ENCODE measurements at regions not wholly inside any gene's neighbourhood (a gene's known extent, or its start where the extent isn't known, plus 50 kb on each side); places are given as distances from the start of the nearest gene placed in this dataset.
"Not testable (repeated sequence)": the region's sequence is repeated elsewhere in the genome, so short reads cannot be mapped to it uniquely, and the experiment has no call there.

- not testable (repeated sequence) for DNase-seq
These were observed 264.6 kb upstream of the ETAA1 start for GRCh38 chr2:67132441-67132940.

- DNase-seq, result no peak
These were observed 261.9 kb upstream of the ETAA1 start for GRCh38 chr2:67135208-67135607.

- DNase-seq, result peak; percentile 21
These were observed 259.4 kb upstream of the ETAA1 start for GRCh38 chr2:67137699-67138098.

- no peak for DNase-seq
These were observed 255.1 kb upstream of the ETAA1 start for GRCh38 chr2:67142071-67142470.

GRCh38 chr2:67142741-67143140, 254.4 kb upstream of the ETAA1 start:
- no peak for DNase-seq

- DNase-seq, result peak; percentile 18
These were observed 251.3 kb upstream of the ETAA1 start for GRCh38 chr2:67145851-67146250.

- peak; percentile 15 for DNase-seq
These were observed 240.3 kb upstream of the ETAA1 start for GRCh38 chr2:67156796-67157195.

- DNase-seq, result no peak
These were observed 238.4 kb upstream of the ETAA1 start for GRCh38 chr2:67158718-67159117.

GRCh38 chr2:67159929-67160328, 237.2 kb upstream of the ETAA1 start:
- DNase-seq, result no peak

- DNase-seq, result peak; percentile 60
These were observed 232.2 kb upstream of the ETAA1 start for GRCh38 chr2:67164771-67165522.

GRCh38 chr2:67165523-67165990, 231.6 kb upstream of the ETAA1 start:
- no peak for DNase-seq

- DNase-seq, result not testable (repeated sequence)
These were observed 230.6 kb upstream of the ETAA1 start for GRCh38 chr2:67166511-67166910.

- peak; percentile 9 for DNase-seq
These were observed 227.6 kb upstream of the ETAA1 start for GRCh38 chr2:67169417-67170140.

GRCh38 chr2:67179526-67179925, 217.6 kb upstream of the ETAA1 start:
- DNase-seq, result no peak

GRCh38 chr2:67180841-67181240, 216.3 kb upstream of the ETAA1 start:
- DNase-seq, result no peak

GRCh38 chr2:67182884-67183283, 214.2 kb upstream of the ETAA1 start:
- DNase-seq, result no peak

GRCh38 chr2:67186326-67186725, 210.8 kb upstream of the ETAA1 start:
- DNase-seq, result no peak

- no peak for DNase-seq
These were observed 210.3 kb upstream of the ETAA1 start for GRCh38 chr2:67186871-67187270.

GRCh38 chr2:67195327-67195726, 201.8 kb upstream of the ETAA1 start:
- not testable (repeated sequence) for DNase-seq

- DNase-seq, result no peak
These were observed 195.6 kb upstream of the ETAA1 start for GRCh38 chr2:67201521-67201920.

- DNase-seq, result no peak
These were observed 192.8 kb upstream of the ETAA1 start for GRCh38 chr2:67204349-67204748.

GRCh38 chr2:67208887-67209500, 188.1 kb upstream of the ETAA1 start:
- DNase-seq, result no peak

- no peak for DNase-seq
These were observed 186.7 kb upstream of the ETAA1 start for GRCh38 chr2:67210430-67210829.

GRCh38 chr2:67212203-67212602, 184.9 kb upstream of the ETAA1 start:
- no peak for DNase-seq
